H1 (cell line): ENCODE measurements at regions not wholly inside any gene's neighbourhood (a gene's known extent, or its start where the extent isn't known, plus 50 kb on each side); places are given as distances from the start of the nearest gene placed in this dataset.
A peak's percentile ranks its signal among the peaks of the same experiment; 100 is the strongest.

ENCODE experiments used
- CTCF ChIA-PET: fragments of 300-600 bp; sonication (Branson Sonifier 250); formaldehyde crosslinking; loops from one replicate; lab custom pipeline; 2021; ENCODE audit not compliant: partially characterized antibody; lab: Charles Lee
- POLR2A ChIA-PET: fragments of 300-600 bp; sonication (Branson Sonifier 250); formaldehyde crosslinking; loops from one replicate; lab custom pipeline; 2021; ENCODE audit warnings: inconsistent platforms; ENCODE audit not compliant: partially characterized antibody; lab: Charles Lee
- DNase-seq, 2 experiments: peaks; one replicate each; pipeline versions ENCODE4 v3.0.0 to v3.0.0-alpha.2; 2010 to 2022; ENCODE audit warnings: low spot score in 2 of 2, low read depth in 1 of 2, mixed read lengths in 1 of 2
- FAIRE-seq: peaks from 2 replicates; lab custom pipeline; 2011; peaks lifted over from hg19 to GRCh38; lab: Jason Lieb, UNC
- H2AFZ ChIP-seq: 2 replicates; pipeline ENCODE4 v1.8.1; 2012; ENCODE audit warnings: low read length, inconsistent platforms
- H2AK5ac ChIP-seq: 2 replicates; pipeline ENCODE4 v1.6.1; 2013; ENCODE audit warnings: low read depth, low read length
- H2BK120ac ChIP-seq: replicated peaks from 2 replicates; pipeline ENCODE3; 2013; ENCODE audit warnings: low read depth, low read length, inconsistent platforms
- H2BK12ac ChIP-seq: 2 replicates; pipeline ENCODE4 v1.6.1; 2013; ENCODE audit warnings: low read depth, low read length
- H2BK15ac ChIP-seq: 2 replicates; pipeline ENCODE4 v1.6.1; 2013; ENCODE audit warnings: low read length
- H2BK20ac ChIP-seq: 2 replicates; pipeline ENCODE4 v1.6.1; 2013; ENCODE audit warnings: low read length
- H2BK5ac ChIP-seq: 2 replicates; pipeline ENCODE4 v1.6.1; 2013; ENCODE audit warnings: low read depth, low read length
- H3K14ac ChIP-seq: 2 replicates; pipeline ENCODE4 v1.6.1; 2013; ENCODE audit warnings: inconsistent platforms; ENCODE audit not compliant: insufficient read length
- H3K18ac ChIP-seq: 2 replicates; pipeline ENCODE4 v1.6.1; 2013; ENCODE audit warnings: low read length; ENCODE audit errors: extremely low read depth
- H3K23ac ChIP-seq: 2 replicates; pipeline ENCODE4 v1.6.1; 2013; ENCODE audit warnings: inconsistent platforms; ENCODE audit not compliant: insufficient read length
- H3K23me2 ChIP-seq: 2 replicates; pipeline ENCODE4 v1.6.1; 2013; ENCODE audit warnings: low read depth, low read length
- H3K27ac ChIP-seq: 2 replicates; pipeline ENCODE4 v1.6.1; 2011; ENCODE audit warnings: low read depth, low read length, inconsistent platforms
- H3K27me3 ChIP-seq, 4 experiments: replicated peaks in 1 of 4; 1 replicate in 1 of 4; 2 replicates in 3 of 4; pipeline versions ENCODE4 v1.6.1 to v1.8.1; 2011 to 2013; ENCODE audit warnings: low read length in 3 of 4, mild to moderate bottlenecking in 3 of 4, inconsistent platforms in 2 of 4, mixed read lengths in 2 of 4, moderate library complexity in 1 of 4; ENCODE audit not compliant: control insufficient read depth in 3 of 4, insufficient read depth in 3 of 4; ENCODE audit errors: extremely low read depth in 1 of 4
- H3K36me3 ChIP-seq, 4 experiments: 2 replicates each; pipeline versions ENCODE4 v1.6.1 to v1.8.1; 2011 to 2013; ENCODE audit warnings: mild to moderate bottlenecking in 4 of 4, low read length in 3 of 4, moderate library complexity in 2 of 4, control low read depth in 1 of 4, inconsistent platforms in 1 of 4; ENCODE audit not compliant: insufficient read depth in 4 of 4, control insufficient read depth in 2 of 4
- H3K4ac ChIP-seq: replicated peaks from 2 replicates; pipeline ENCODE3; 2013; ENCODE audit warnings: low read length, low read depth, mixed read lengths, inconsistent platforms; ENCODE audit not compliant: insufficient read length
- H3K4me1 ChIP-seq, 4 experiments: replicated peaks in 1 of 4; 1 replicate in 1 of 4; 2 replicates in 3 of 4; pipeline versions ENCODE4 v1.6.1 to v1.8.1; 2011 to 2013; ENCODE audit warnings: low read length in 3 of 4, inconsistent platforms in 2 of 4, mixed read lengths in 1 of 4; ENCODE audit not compliant: insufficient read depth in 4 of 4, control insufficient read depth in 3 of 4
- H3K4me2 ChIP-seq, 2 experiments: 2 replicates each; pipeline versions ENCODE4 v1.6.1 to v1.8.1; 2011 to 2013; ENCODE audit warnings: low read depth in 2 of 2, low read length in 2 of 2, control low read depth in 1 of 2, inconsistent platforms in 1 of 2, mild to moderate bottlenecking in 1 of 2; ENCODE audit not compliant: insufficient read depth in 1 of 2
- H3K4me3 ChIP-seq, 4 experiments: fragments of 200-600, 300-600 bp in 1 of 4; sonication (generic), shearing (Covaris generic), sonication (Bioruptor Twin) in 1 of 4; 2 replicates each; pipeline versions ENCODE4 v1.5.1 to v1.8.1; 2011 to 2016; ENCODE audit warnings: low read length in 4 of 4, low read depth in 3 of 4, control low read depth in 2 of 4, inconsistent platforms in 2 of 4, mild to moderate bottlenecking in 2 of 4, mixed read lengths in 1 of 4, moderate library complexity in 1 of 4; ENCODE audit not compliant: insufficient read depth in 2 of 4; ENCODE audit errors: extremely low read depth in 1 of 4
- H3K56ac ChIP-seq: replicated peaks from 2 replicates; pipeline ENCODE3; 2013; ENCODE audit warnings: low read depth, mild to moderate bottlenecking, mixed read lengths, low read length, inconsistent platforms; ENCODE audit not compliant: insufficient read length
- H3K79me1 ChIP-seq: 2 replicates; pipeline ENCODE4 v1.6.1; 2013; ENCODE audit warnings: low read depth, low read length, control low read depth
- H3K79me2 ChIP-seq, 2 experiments: 2 replicates each; pipeline versions ENCODE4 v1.6.1 to v1.8.1; 2012 to 2013; ENCODE audit warnings: low read length in 2 of 2, mild to moderate bottlenecking in 2 of 2, inconsistent platforms in 1 of 2; ENCODE audit not compliant: insufficient read depth in 2 of 2, control insufficient read depth in 1 of 2
- H3K9ac ChIP-seq, 4 experiments: replicated peaks in 1 of 4; 1 replicate in 1 of 4; 2 replicates in 3 of 4; pipeline versions ENCODE4 v1.6.1 to v1.8.1; 2011 to 2013; ENCODE audit warnings: low read depth in 3 of 4, low read length in 3 of 4, control low read depth in 2 of 4, mild to moderate bottlenecking in 2 of 4, moderate library complexity in 2 of 4, inconsistent platforms in 1 of 4; ENCODE audit errors: extremely low read depth in 1 of 4
- H3K9me3 ChIP-seq, 2 experiments: 2 replicates each; pipeline versions ENCODE4 v1.6.1 to v1.8.1; 2012 to 2013; ENCODE audit warnings: mild to moderate bottlenecking in 2 of 2, moderate library complexity in 2 of 2, control low read depth in 1 of 2, inconsistent platforms in 1 of 2, low read depth in 1 of 2, low read length in 1 of 2, mixed read lengths in 1 of 2; ENCODE audit not compliant: insufficient read depth in 2 of 2
- H4K20me1 ChIP-seq, 2 experiments: replicated peaks in 1 of 2; 2 replicates each; pipeline versions ENCODE3 to v1.8.1; 2011 to 2013; ENCODE audit warnings: inconsistent platforms in 2 of 2, low read length in 2 of 2, mild to moderate bottlenecking in 1 of 2; ENCODE audit not compliant: insufficient read depth in 2 of 2, control insufficient read depth in 1 of 2
- H4K5ac ChIP-seq: 2 replicates; pipeline ENCODE4 v1.6.1; 2013; ENCODE audit warnings: low read length, low read depth, mixed read lengths, inconsistent platforms; ENCODE audit not compliant: insufficient read length
- H4K8ac ChIP-seq: 2 replicates; pipeline ENCODE4 v1.8.0; 2013; ENCODE audit warnings: mild to moderate bottlenecking, moderate library complexity, low read length, inconsistent platforms; ENCODE audit not compliant: insufficient read depth; ENCODE audit errors: extremely low read depth
- H4K91ac ChIP-seq: replicated peaks from 2 replicates; pipeline ENCODE3; 2013; ENCODE audit warnings: low read length, mixed read lengths, inconsistent platforms; ENCODE audit not compliant: insufficient read length
- ATF3 ChIP-seq: IDR thresholded peaks from 2 replicates; pipeline ENCODE4 v1.6.1; 2011; ENCODE audit warnings: low read depth, mild to moderate bottlenecking, low read length; ENCODE audit not compliant: insufficient read depth
- MAFK ChIP-seq: IDR thresholded peaks from 2 replicates; pipeline ENCODE4 v1.6.1; 2012; ENCODE audit warnings: low read depth, mild to moderate bottlenecking, improper control_type of control experiment, low read length
- MAX ChIP-seq: IDR thresholded peaks from 2 replicates; pipeline ENCODE4 v1.6.1; 2012; ENCODE audit warnings: inconsistent platforms
- WGBS, 2 experiments: shearing (Covaris generic) in 1 of 2; methylation state at CpG; one replicate each; pipeline versions ENCODE4 v1.1.6 to v1.1.7; 2013 to 2015; ENCODE audit warnings: low lambda C conversion rate in 2 of 2, mixed read lengths in 2 of 2, inconsistent platforms in 1 of 2, low coverage in 1 of 2, missing lambda C conversion rate in 1 of 2; ENCODE audit not compliant: insufficient replicate concordance in 2 of 2, insufficient coverage in 1 of 2, insufficient read length in 1 of 2; ENCODE audit errors: extremely low coverage in 1 of 2, missing lambda C conversion rate in 1 of 2; 5-methylcytosine and 5-hydroxymethylcytosine counted together

GRCh38 chr6:44567406-44567805 lies 179.9 kb downstream of the CDC5L start:
- no peak overlapping the region for H2BK20ac ChIP-seq
- no peak overlapping the region for H4K8ac ChIP-seq
- no peak for FAIRE-seq
- H3K79me2 ChIP-seq, result no peaks in the 10 kb centered on the region
- ChIA-PET POLR2A (no interaction called here), CTCF (interaction anchor here (0.8 to 2.2 kb wide), 3 partner anchors 27 to 1147 kb away, joined by 3 to 6 read pairs (median 4); no protein-coding TSS in a partner anchor)
- no peak overlapping the region for H2BK12ac ChIP-seq
- H3K56ac ChIP-seq, result no peak overlapping the region
- H2BK5ac ChIP-seq, result no peak overlapping the region
- H2AK5ac ChIP-seq, result no peak overlapping the region
- DNase-seq, result no peak
- no peaks in the 10 kb centered on the region for H3K27me3 ChIP-seq
- H3K36me3 ChIP-seq, result no peaks in the 10 kb centered on the region
- no peak overlapping the region for H4K91ac ChIP-seq
- no peak overlapping the region for H2BK120ac ChIP-seq
- H3K23ac ChIP-seq, result no peak overlapping the region
- no peak overlapping the region for H3K18ac ChIP-seq
- H3K9me3 ChIP-seq, result no peaks in the 10 kb centered on the region
- no peak overlapping the region for H3K4me3 ChIP-seq
- H3K9ac ChIP-seq, result no peak overlapping the region
- no peak overlapping the region for H4K5ac ChIP-seq
- H3K23me2 ChIP-seq, result no peaks in the 10 kb centered on the region
- no peaks in the 10 kb centered on the region for H3K79me1 ChIP-seq
- H3K4me2 ChIP-seq, result no peak overlapping the region
- WGBS, 2 experiments, result 93% methylated on average over 4 of the region's 4 CpGs; no CpG with 5 or more reads in 1 of the 2 experiments
- no peaks in the 10 kb centered on the region for H4K20me1 ChIP-seq
- H3K4ac ChIP-seq, result no peak overlapping the region
- no peak for TF ChIP-seq ATF3
- peak; percentile 77 for TF ChIP-seq MAFK
- no peak for TF ChIP-seq MAX
- H3K4me1 ChIP-seq, result peaks cover 0 to 2% (median 0%) of the 10 kb centered on the region in 4 experiments; a peak in 1 of 7 replicates
- no peak overlapping the region for H2AFZ ChIP-seq
- H2BK15ac ChIP-seq, result no peak overlapping the region
- no peak overlapping the region for H3K14ac ChIP-seq
- H3K27ac ChIP-seq, result no peak overlapping the region
